Upper lobe of left lung (tissue), 4 donors: ENCODE measurements at regions not wholly inside any gene's neighbourhood (a gene's known extent, or its start where the extent isn't known, plus 50 kb on each side); places are given as distances from the start of the nearest gene placed in this dataset.

Experiments used
- EP300 ChIP-seq, 4 donors: sonication (generic); formaldehyde crosslinking; IDR thresholded peaks; one replicate each; pipeline ENCODE4 v1.5.1; 2017; ENCODE audit warnings: antibody characterized with exemption in 4 of 4, control low read depth in 2 of 4
- POLR2A ChIP-seq, 4 donors: fragments of 450-650 bp; IDR thresholded peaks; one replicate each; pipeline ENCODE4 v1.5.1; 2016 to 2017; ENCODE audit warnings: antibody characterized with exemption in 4 of 4, mild to moderate bottlenecking in 2 of 4
- POLR2AphosphoS5 ChIP-seq, 2 donors: sonication (generic); formaldehyde crosslinking; IDR thresholded peaks; one replicate each; pipeline ENCODE4 v1.5.1; 2017; ENCODE audit warnings: antibody characterized with exemption in 2 of 2
- TF ChIP-seq, protein P1 (sequence below), 6 experiments: fragments of 450-650 bp in 4 of 6; fragments of 200-600 bp in 2 of 6; sonication (generic) in 2 of 6; IDR thresholded peaks; one replicate each; pipeline ENCODE4 v1.5.1; 2016 to 2019; ENCODE audit warnings: antibody characterized with exemption in 6 of 6

DNA sequence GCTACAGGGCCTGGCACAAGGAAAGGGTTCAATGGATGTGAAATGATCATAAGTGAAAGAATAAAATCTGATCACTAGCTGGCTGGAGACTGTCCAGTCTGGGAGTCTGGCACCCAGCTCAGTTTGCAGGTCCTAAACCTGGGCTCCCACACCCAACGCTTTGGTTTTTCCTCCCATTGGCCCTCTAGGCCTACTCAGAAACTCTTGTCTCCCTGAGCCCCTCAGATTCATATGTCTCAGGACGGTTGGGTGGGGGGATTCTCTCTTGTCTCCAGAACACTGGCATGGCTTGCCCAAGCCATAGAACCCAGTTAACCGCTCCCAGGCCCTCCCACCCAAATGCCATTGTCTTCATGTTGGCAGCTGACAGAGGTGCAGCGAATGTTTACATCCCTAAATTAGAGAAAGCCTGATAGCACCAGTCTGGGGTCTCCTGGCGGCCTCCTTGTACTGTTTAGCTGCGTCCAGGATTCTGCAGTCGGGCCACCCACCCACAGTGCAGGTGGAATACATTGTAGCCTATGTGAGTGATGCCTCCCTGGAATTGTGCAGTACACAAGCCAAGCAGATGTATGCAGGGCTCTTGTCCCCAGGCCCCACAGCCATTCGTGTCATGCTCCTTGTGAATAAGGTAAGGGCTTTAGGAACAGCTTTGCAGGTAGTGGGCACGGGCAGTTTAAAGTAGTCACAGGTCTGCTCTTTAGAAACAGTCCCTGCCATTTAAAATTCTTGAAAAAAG is 266.3 kb downstream of the XXYLT1 start:
- TF ChIP-seq POLR2AphosphoS5 (IDR thresholded peaks at IDR 0.05) (no peak), POLR2A (IDR thresholded peaks at IDR 0.05) (no peak), EP300 (IDR thresholded peaks at IDR 0.05) (no peak)
- TF ChIP-seq, protein P1, sequence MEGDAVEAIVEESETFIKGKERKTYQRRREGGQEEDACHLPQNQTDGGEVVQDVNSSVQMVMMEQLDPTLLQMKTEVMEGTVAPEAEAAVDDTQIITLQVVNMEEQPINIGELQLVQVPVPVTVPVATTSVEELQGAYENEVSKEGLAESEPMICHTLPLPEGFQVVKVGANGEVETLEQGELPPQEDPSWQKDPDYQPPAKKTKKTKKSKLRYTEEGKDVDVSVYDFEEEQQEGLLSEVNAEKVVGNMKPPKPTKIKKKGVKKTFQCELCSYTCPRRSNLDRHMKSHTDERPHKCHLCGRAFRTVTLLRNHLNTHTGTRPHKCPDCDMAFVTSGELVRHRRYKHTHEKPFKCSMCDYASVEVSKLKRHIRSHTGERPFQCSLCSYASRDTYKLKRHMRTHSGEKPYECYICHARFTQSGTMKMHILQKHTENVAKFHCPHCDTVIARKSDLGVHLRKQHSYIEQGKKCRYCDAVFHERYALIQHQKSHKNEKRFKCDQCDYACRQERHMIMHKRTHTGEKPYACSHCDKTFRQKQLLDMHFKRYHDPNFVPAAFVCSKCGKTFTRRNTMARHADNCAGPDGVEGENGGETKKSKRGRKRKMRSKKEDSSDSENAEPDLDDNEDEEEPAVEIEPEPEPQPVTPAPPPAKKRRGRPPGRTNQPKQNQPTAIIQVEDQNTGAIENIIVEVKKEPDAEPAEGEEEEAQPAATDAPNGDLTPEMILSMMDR (IDR thresholded peaks at IDR 0.05) = no peak
